HEK293T (cell line): ENCODE measurements at regions not wholly inside any gene's neighbourhood (a gene's known extent, or its start where the extent isn't known, plus 50 kb on each side); places are given as distances from the start of the nearest gene placed in this dataset.

Experiments
- CTCF ChIA-PET: fragments of 350-600 bp; formaldehyde crosslinking; extraction: SDS; loops from one replicate; lab custom pipeline; 2021; ENCODE audit warnings: antibody characterized with exemption, inconsistent platforms; lab: Yijun Ruan, JAX
- POLR2A ChIA-PET: fragments of 350-600 bp; formaldehyde crosslinking; extraction: SDS; loops from one replicate; lab custom pipeline; 2020; ENCODE audit warnings: antibody characterized with exemption, inconsistent platforms; lab: Yijun Ruan, JAX
- DNase-seq: peaks from one replicate; pipeline ENCODE4 v3.0.0; 2012; ENCODE audit warnings: mixed read lengths; ENCODE audit errors: extremely low spot score
- ARNT ChIP-seq: fragments of 450-650 bp; IDR thresholded peaks from 2 replicates; pipeline ENCODE4 v1.6.1; 2017; ENCODE audit warnings: mild to moderate bottlenecking
- BHLHE40 ChIP-seq: fragments of 450-650 bp; IDR thresholded peaks from 2 replicates; pipeline ENCODE4 v1.6.1; 2016; ENCODE audit warnings: mild to moderate bottlenecking, moderate library complexity, borderline replicate concordance
- CTBP1 ChIP-seq: fragments of 450-650 bp; IDR thresholded peaks from 2 replicates; pipeline ENCODE4 v1.6.1; 2016; ENCODE audit warnings: borderline replicate concordance
- ELF4 ChIP-seq: fragments of 450-650 bp; IDR thresholded peaks from 2 replicates; pipeline ENCODE4 v1.6.1; 2017; ENCODE audit warnings: antibody characterized with exemption
- FOXA1 ChIP-seq: fragments of 450-650 bp; IDR thresholded peaks from 2 replicates; pipeline ENCODE4 v1.6.1; 2016; ENCODE audit warnings: mild to moderate bottlenecking
- FOXK2 ChIP-seq: fragments of 450-650 bp; IDR thresholded peaks from 2 replicates; pipeline ENCODE4 v1.6.1; 2016; ENCODE audit warnings: mild to moderate bottlenecking
- FOXM1 ChIP-seq: fragments of 450-650 bp; IDR thresholded peaks from 2 replicates; pipeline ENCODE4 v1.6.1; 2017; ENCODE audit warnings: mild to moderate bottlenecking, borderline replicate concordance
- HDGF ChIP-seq: fragments of 450-650 bp; IDR thresholded peaks from 2 replicates; pipeline ENCODE4 v1.6.1; 2017; ENCODE audit warnings: antibody characterized with exemption, borderline replicate concordance
- L3MBTL2 ChIP-seq: fragments of 450-650 bp; conservative IDR thresholded peaks from 2 replicates; pipeline ENCODE4 v1.6.1; 2016; ENCODE audit warnings: mild to moderate bottlenecking
- LEF1 ChIP-seq: fragments of 450-650 bp; IDR thresholded peaks from 2 replicates; pipeline ENCODE4 v1.6.1; 2017; ENCODE audit warnings: mild to moderate bottlenecking, borderline replicate concordance
- NFRKB ChIP-seq: fragments of 450-650 bp; IDR thresholded peaks from 2 replicates; pipeline ENCODE4 v1.6.1; 2016; ENCODE audit warnings: mild to moderate bottlenecking, moderate library complexity
- SP1 ChIP-seq: fragments of 450-650 bp; IDR thresholded peaks from 2 replicates; pipeline ENCODE4 v1.6.1; 2017
- SUZ12 ChIP-seq: fragments of 450-650 bp; IDR thresholded peaks from 2 replicates; pipeline ENCODE4 v1.6.1; 2016; ENCODE audit warnings: mild to moderate bottlenecking
- TARDBP ChIP-seq: fragments of 450-650 bp; IDR thresholded peaks from 2 replicates; pipeline ENCODE4 v1.6.1; 2016
- ZNF384 ChIP-seq: fragments of 450-650 bp; IDR thresholded peaks from 2 replicates; pipeline ENCODE4 v1.6.1; 2016
- TF ChIP-seq, protein P1 (sequence below): fragments of 450-650 bp; IDR thresholded peaks from 2 replicates; pipeline ENCODE4 v1.6.1; 2016

DNA sequence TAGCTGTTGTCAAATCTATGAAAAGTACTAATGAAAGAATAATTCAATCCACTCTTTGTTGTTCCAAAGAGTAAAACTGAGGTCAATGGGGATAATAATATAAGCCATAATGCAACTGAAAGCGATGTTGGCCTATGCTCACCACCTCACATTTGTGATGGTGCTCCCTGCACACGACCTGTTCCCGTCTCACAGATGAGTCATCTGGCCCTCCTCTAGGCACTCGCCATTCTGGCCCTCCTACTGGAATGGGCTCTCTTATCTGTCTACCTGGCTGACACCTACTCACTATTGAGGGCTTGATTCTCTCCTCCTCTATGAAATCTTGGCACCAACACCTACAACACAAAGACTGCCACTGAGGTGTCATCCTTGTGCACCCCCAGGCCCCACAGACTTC lies 585.9 kb upstream of the ID2 start:
- POLR2A ChIA-PET: no interaction called here
- CTCF ChIA-PET: no interaction called here
- DNase-seq: no peak

DNA sequence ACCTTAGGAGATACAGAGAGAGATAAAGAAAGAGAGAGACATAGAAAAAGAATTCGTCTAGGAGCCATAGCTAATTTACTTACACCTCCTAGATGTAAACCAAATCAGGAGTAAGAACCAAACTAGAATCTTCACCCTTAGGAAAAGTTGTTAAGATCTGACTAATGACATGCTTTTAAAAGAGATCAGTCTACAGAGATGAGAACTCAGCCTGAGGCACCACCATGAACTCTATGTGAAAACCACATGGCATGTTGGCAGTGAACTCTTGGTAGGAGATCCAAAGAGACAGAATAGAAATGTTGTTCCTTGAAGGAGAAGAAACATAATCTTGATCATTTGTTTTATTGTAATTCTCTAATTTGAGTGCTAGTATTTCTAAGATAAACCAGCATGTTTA lies 585.4 kb upstream of the ID2 start:
- TF ChIP-seq SUZ12: no peak
- TF ChIP-seq ZNF384: no peak
- no peak for TF ChIP-seq LEF1
- TF ChIP-seq L3MBTL2: no peak
- TF ChIP-seq HDGF: no peak
- TF ChIP-seq CTBP1: no peak
- TF ChIP-seq ARNT: no peak
- no peak for TF ChIP-seq TARDBP
- no peak for TF ChIP-seq FOXA1
- no peak for TF ChIP-seq ELF4
- TF ChIP-seq, protein P1, sequence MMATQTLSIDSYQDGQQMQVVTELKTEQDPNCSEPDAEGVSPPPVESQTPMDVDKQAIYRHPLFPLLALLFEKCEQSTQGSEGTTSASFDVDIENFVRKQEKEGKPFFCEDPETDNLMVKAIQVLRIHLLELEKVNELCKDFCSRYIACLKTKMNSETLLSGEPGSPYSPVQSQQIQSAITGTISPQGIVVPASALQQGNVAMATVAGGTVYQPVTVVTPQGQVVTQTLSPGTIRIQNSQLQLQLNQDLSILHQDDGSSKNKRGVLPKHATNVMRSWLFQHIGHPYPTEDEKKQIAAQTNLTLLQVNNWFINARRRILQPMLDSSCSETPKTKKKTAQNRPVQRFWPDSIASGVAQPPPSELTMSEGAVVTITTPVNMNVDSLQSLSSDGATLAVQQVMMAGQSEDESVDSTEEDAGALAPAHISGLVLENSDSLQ: no peak
- no peak for TF ChIP-seq BHLHE40
- no peak for TF ChIP-seq SP1
- TF ChIP-seq FOXK2: no peak
- no peak for TF ChIP-seq FOXM1
- no peak for TF ChIP-seq NFRKB
- ChIA-PET CTCF (no interaction called here), POLR2A (no interaction called here)
- no peak for DNase-seq

More for the DNA sequence above, 585.9 kb upstream of the ID2 start:
- TF ChIP-seq NFRKB (no peak), FOXK2 (no peak), HDGF (no peak), ELF4 (no peak), ZNF384 (no peak), FOXM1 (no peak), TARDBP (no peak), BHLHE40 (no peak), ARNT (no peak), SUZ12 (no peak), SP1 (no peak), L3MBTL2 (no peak), LEF1 (no peak), FOXA1 (no peak), CTBP1 (no peak)
- TF ChIP-seq, protein P1: no peak

DNA sequence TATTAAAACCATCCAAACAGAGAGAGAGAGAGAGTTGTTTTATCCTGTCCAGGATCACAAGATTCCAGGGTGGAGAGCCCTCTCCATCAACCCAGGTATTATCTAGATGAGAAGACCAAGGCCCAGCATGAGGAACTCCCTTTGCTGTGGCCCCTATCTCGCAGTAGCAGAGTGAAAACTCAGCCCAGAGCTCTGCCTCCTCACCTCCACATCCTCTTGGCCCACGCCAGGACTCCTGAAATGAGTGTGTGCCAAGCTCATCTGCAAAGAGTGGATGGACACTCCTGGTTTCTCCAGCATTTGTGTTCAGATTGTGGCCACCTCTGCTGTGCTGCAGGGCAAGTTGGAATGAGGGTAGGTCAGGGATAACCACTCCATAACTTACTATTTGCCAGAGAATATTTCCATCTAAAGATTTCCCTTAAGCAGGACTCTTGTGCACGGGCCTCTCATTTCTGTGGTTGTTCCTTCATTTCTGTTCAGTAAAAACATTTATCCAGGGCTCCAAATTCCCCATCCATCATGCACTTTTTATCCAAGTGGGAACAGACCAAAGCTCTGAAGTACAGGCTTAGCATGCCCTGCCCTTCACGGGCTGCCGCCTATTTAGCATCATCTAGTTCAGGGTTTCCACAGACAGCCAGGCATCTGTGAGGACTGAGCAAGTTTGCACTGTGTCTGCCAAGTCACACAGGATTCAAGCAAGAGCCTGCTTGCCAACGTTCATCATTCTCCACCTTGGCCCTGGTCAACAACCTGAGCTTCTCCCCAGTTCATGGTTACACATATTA lies 583.2 kb upstream of the ID2 start:
- ChIA-PET CTCF (no interaction called here), POLR2A (no interaction called here)
- DNase-seq: no peak
- TF ChIP-seq BHLHE40 (no peak), HDGF (no peak), FOXM1 (no peak), ELF4 (no peak), SP1 (no peak)
- TF ChIP-seq, protein P1: no peak

DNA sequence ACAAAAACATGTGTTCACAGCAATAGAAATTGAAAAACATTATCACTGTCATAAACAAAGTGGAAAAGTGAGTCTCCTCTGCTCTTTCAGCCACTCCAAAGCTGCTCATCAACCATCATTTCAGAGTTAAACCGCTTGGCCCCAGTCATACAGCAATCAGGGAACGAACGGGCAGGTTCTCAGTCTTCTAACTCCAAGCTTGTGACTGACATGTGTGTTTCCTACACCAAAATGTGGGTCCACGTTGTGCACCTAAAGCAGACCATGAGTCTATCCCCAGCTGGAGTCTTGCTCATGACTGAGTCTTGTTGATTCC lies 582.6 kb upstream of the ID2 start:
- ChIA-PET POLR2A (no interaction called here), CTCF (no interaction called here)
- TF ChIP-seq FOXA1 (no peak), ZNF384 (no peak), FOXM1 (no peak), L3MBTL2 (no peak), SP1 (no peak), SUZ12 (no peak), CTBP1 (no peak), NFRKB (no peak), TARDBP (no peak), ARNT (no peak), BHLHE40 (no peak)
- TF ChIP-seq, protein P1: no peak
- no peak for DNase-seq

DNA sequence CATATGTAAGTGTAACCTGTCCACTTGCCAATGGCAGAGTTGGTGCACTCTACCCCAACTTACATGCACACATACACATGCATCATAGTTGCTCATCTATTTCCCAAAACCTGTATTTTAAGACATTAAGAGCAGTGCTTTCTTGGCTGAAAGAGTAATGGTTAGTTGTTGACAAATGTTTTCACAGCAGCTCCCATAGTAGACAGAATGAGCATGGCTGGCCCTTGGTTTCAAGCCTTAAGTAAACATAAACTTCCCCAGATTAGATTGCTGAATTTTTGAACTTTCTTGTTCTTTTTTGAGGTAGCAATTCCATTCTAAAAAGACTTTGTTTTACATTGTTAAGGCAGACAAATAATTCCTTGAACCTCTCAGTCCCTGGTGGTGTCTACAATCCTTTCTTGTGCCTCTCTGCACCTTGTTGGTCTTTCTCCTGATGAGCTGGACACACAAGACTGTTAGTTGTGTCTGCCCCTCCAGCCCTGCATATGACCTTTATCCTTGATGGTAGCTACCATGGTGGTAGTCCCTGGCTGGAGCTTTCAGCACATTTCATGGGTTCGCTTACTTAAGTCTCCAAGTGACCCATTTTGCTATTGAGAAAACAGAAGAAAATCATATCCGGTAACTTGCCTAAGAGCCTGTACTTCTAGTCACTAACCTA lies 580.1 kb upstream of the ID2 start:
- TF ChIP-seq, protein P1: no peak
- no peak for TF ChIP-seq LEF1
- TF ChIP-seq ELF4: no peak
- no peak for TF ChIP-seq L3MBTL2
- no peak for TF ChIP-seq FOXK2
- no peak for TF ChIP-seq FOXM1
- no peak for TF ChIP-seq SUZ12
- no peak for TF ChIP-seq BHLHE40
- TF ChIP-seq ZNF384: no peak
- TF ChIP-seq CTBP1: no peak
- no peak for TF ChIP-seq FOXA1
- ChIA-PET POLR2A (no interaction called here), CTCF (no interaction called here)
- no peak for DNase-seq
